ENCODE measurements at regions not wholly inside any gene's neighbourhood (a gene's known extent, or its start where the extent isn't known, plus 50 kb on each side); places are given as distances from the start of the nearest gene placed in this dataset.
"Not testable (repeated sequence)": the region's sequence is repeated elsewhere in the genome, so short reads cannot be mapped to it uniquely, and the experiment has no call there.

DNA sequence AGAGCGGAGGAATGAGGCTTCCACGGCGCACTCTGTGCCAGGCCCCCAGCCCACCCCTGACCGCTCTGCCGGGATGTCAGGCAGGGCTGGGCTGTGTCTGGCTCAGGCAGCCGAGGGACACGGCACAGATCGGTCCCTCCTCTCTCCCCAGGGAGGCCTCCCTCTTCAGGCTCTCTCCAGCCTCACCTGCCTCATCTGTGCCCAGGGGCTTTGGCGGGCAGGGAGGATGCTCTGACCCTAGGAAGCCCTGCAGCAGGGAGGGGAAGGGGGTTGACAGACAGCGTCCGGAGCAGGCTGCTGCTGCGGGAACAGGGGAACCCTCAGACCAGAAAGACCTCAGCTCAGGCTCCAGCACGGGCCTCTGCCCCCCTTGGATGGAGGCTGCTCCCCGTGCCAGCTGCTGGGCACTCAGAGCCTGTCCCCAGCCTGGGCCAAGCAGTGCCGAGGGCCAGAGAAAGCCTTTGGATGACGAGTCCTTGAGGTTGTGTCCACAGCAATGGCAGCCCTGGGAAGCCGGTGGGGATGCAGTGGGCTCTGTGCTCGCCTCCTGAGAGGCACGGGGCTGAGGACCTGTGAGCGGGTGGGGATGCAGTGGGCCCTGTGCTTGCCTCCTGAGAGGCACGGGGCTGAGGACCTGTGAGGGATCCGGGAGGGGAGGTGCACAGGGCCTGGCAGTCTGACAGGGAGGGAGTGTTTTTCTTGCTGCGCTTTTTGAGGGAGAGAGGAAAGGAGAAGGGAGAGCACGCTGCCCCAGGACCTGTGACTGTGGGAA is 66.9 kb downstream of the FOXL3 start:
- no peak for DNase-seq (ENCODE audit: low read depth, low spot score)

DNA sequence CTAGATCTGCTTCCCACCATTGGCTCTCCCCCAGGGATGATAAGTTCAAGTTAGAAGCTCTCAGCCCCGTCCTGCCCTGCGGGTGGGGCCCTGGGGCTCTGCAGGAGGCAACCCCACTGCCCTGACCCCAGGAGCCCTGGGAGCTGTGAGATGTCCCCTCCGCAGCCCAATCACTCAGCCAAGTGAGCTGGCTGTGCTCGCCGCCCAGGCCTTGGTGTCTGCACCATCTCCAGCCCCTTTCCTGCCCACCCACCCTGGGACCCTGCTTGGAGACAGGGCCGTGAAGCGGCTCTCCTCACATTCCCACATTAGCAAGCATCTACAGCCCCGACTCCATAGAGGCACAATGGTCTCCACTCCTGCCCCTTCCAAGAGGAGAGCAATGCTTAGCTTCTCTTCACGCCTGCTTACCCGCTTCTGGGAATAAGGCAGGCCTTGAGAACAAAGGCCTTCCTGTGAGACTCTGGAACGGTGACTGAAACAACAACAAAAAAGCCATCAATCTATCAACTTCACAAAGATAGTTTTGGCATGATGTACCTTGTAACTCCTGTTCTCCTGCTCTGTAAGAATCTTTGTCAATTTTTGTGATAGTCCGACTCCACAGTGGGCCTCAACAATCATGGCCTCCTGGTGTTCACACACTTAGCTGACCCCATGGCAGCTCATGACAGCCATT is 67.7 kb downstream of the FOXL3 start:
- no peak for DNase-seq (ENCODE audit: low read depth, low spot score)

DNA sequence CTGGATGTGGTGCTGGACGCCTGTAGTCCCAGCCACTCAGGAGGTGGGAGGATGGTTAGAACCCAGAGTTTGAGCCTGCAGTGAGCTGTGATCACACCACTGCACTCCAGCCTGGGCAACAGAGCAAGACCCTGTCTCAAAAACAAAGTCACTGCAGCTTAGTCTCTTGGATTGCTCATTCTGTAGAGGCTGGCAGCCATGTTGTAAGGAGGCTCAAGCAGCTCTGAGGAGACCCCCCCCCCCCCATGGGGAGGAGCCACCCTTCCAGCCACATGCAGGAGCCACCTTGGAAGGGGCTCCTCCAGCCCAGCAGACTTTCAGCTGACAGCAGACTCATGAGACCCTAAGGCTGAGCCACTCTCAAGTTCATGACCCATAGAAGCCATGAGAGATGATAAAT is 68.4 kb downstream of the FOXL3 start:
- no peak for DNase-seq (ENCODE audit: low read depth, low spot score)

DNA sequence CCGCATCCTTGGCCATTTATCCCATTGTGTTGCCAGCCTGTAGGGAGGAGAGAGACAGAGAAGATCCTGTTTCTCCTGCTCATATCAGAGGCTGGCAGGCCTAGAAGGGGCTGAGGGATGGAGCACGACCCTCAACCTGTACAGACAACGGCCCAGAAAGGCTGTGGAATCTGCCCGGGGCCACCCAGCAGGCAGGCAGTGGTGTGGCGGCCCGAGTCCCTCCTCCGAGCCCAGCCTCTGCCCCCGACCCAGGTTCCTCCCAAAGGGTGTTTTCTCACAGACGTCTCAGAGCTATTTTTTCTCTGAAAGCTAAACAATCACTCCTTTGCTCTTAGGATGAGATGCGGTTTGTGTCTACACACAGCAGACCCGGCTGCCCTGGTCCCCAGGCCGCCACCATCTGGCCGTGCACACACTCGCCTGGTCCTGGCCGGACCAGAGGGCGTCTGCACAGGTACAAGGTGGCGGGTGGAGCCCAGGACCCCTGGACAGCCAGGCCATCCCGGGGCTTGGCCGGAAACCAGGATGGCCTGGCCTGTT is 69.3 kb downstream of the FOXL3 start:
- DNase-seq (ENCODE audit: low read depth, low spot score) = no peak

DNA sequence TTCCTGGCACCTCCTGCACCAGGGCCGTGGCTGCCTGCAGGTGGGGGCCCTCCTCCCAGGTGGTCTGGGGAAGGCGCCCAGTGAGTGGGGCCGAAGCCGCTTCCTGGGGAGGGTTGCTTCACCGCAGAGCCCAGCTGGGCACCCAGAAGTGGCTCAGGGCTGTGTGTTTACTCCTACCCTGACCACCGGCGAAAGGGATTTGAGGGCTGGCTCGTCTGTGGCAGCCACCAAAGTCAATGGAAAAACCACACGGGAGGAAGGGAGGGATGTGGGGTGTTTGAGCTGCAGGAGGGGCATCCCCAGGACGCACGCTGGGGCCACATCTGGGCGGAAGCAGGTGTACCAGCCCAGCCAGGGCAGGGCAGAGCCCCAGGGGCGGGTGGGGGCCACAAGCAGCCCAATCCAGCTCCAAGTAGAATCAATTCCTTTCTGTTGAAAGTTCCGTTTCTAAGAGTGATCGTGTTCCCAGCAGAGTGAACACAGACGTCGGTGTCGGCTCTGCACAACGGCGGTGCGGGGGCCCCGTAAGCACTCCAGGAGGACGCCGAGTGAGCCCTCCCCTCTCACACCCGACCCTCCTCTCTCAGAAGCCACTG is 69.9 kb downstream of the FOXL3 start:
- DNase-seq (ENCODE audit: low read depth, low spot score) = no peak

DNA sequence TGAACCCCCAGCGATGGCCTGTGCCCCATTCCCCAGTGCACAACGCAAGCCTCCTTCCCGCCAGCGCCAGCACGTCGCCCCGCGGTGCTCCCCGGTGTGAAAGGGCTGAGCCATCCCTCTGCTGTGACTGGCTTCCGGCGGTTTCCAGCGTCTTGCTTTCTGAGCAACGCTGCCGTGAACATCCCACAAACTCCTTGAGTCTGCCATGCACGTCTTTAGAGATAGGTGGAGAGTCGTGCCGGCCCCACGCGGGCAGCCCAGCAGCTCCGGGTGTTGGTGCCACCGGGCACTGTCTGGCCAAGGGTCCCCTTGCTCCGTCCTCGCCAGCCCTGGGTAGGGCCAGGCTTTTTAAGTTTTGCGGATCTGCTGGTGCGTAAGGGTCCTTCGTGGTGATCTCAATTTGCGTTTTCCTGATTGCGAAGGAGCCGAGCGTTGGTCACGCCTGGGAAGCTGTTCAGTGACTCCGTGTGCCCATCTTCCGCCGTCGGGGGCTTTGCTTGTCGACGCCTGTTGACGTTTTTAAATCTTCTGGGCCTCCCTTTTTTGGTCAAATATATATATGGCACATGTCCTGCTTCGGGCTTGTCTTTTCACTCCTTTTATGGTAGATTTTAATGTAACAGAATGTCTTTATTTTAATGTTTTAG is 70.6 kb downstream of the FOXL3 start:
- DNase-seq (ENCODE audit: low read depth, low spot score) = no peak

DNA sequence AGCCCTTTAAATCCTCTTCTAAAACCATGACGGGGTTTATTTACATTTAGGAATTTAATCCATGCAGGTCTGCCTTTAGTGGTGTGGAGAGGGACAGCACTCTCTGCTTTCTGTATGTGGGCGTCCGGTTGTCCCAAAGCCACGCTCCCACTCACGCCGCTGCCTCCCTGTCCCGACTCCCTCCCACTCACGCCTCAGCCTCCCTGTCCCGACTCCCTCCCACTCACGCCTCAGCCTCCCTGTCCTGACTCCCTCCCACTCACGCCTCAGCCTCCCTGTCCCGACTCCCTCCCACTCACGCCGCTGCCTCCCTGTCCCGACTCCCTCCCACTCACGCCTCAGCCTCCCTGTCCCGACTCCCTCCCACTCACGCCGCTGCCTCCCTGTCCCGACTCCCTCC is 71.2 kb downstream of the FOXL3 start:
- DNase-seq (ENCODE audit: low read depth, low spot score) = not testable (repeated sequence)

DNA sequence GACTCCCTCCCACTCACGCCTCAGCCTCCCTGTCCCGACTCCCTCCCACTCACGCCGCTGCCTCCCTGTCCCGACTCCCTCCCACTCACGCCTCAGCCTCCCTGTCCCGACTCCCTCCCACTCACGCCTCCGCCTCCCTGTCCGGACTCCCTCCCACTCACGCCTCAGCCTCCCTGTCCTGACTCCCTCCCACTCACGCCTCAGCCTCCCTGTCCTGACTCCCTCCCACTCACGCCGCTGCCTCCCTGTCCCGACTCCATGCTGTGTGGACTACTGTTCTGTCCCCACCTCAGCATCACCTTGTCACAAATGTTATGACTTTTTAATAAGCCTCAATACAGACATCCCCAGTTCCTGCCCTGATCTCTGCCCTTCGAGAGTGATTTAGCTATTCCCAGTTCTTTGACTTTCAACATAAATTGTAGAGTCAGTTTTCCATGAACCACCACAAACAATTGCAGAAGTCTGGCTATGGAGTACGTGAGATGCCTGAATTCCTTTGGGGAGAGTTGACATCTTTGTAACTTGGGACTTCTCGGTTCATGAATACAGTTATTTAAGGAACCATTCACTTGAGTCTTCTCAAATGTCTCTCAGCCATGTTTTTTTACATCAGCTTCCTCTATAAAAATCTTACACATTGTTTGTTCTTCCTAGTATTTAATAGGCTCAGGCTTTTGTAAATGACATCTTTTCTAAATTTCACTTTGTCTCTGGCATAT is 71.9 kb downstream of the FOXL3 start:
- DNase-seq (ENCODE audit: low read depth, low spot score) = no peak

DNA sequence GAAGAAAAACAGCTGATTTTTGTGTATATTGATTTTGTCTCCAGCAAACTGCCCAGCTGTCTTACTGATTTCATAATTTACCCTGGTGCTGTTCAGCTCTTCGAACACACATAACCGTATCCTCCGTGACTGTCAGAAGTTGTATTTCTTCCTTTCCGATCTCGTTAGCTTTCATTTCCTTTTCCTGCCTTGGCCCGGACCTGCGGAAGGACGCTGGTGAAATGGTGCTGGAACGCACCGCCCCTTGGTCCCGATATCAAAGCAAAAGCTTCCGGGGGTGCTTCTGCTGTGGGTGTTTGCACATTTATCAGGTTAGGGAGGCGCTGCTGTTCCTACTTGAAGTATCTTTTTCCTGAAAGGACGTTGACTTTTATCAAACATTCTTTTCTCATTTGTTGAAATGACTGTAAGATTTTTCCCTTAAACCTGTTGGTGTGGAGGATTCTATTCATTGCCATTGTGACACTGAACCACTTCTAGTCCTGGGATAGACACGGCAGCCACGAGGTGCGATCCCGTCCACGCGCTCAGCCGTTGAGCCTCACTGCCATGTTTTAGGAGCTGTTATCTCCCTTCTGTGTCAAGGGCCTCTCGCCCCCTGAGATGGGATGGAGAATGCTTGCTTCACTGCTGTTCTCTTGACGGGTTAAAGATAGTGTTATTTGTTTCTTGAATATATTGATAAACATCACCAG is 72.6 kb downstream of the FOXL3 start:
- DNase-seq (ENCODE audit: low read depth, low spot score) = no peak

DNA sequence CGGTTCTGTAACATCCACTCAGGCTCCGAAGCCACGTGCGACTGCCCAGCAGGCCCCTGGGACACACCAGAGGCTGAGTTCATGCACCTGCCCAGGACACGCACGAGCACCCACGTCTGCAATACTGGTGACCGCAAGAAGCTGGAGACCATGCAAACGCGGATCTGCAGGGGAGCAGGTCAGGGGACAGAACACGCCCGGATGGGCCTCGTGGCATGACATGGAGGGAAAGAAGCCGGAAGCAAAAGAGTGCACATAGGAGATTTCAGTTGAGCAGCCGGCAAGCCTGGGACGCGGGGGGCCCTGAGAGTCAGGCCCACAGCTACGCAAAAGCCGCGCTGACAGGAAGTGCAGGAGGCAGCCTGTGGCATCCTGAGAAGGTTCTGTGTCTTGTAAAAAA is 73.7 kb downstream of the FOXL3 start:
- no peak for DNase-seq (ENCODE audit: low read depth, low spot score)

DNA sequence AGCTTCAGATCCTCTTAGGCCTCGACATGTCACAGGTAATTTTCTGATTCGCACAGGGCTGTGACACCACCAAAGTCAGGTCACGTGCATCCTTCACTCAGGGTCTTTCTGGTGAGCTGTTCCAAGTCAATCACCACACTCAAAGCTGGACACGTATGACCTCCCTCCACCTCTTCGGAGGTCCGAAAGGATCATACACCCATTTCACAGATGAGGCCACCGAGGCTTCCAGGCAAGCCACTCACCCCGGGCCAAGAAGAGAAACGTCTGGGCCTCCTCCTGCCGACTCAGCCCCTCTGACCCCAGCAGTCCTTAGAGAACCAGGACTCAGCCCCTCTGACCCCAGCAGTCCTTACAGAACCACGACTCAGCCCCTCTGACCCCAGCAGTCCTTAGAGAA is 74.6 kb downstream of the FOXL3 start:
- no peak for DNase-seq (ENCODE audit: low read depth, low spot score)

DNA sequence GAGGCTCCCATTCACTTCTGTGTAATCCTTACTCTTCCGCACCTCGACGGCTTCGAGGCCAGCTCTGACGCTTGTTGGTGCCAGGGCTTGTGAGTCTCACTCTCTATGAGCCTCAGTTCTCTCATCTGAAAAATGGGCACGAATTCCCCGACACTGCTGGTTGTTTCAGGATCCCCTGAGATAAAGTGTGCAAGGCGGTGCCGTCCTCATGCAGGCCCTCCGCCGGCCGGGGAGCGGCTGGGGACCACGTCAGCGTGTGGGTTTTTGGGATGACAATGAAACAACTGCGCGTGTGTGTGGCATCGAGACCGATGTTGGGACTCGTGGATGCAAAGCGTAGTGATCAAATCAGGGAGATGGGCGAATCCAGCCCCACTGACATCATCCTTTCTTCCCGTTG is 75.6 kb downstream of the FOXL3 start:
- DNase-seq (ENCODE audit: low read depth, low spot score) = no peak

DNA sequence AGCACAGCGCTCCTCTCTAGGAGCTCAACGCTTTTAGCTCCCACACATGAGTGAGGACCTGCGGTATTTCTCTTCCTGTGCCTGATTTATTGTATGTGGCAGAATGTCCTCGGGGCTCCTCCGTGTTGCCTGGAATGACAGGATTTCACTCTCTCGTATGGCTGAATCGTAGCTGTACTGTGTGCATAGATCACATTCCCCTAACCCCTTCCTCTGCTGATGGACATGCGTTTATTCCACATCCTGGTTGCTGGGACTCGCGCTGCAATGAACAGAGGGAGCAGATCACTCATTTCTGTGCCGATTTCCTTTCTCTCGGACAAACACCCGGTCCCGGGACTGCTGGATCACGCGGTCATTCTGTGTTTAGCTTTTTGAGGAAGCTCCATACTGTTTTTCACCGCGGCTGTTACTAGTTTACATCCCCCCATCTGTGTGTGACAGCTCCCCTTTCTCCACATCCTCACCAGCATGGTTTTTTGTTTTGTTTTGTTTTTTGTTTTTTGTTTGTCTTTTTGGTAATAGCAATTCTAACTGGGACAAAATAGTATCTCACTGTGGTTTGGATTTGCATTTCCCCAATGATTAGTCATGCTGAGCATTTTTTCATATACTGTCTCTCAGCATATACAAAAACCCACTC is 76.3 kb downstream of the FOXL3 start:
- DNase-seq (ENCODE audit: low read depth, low spot score) = no peak

DNA sequence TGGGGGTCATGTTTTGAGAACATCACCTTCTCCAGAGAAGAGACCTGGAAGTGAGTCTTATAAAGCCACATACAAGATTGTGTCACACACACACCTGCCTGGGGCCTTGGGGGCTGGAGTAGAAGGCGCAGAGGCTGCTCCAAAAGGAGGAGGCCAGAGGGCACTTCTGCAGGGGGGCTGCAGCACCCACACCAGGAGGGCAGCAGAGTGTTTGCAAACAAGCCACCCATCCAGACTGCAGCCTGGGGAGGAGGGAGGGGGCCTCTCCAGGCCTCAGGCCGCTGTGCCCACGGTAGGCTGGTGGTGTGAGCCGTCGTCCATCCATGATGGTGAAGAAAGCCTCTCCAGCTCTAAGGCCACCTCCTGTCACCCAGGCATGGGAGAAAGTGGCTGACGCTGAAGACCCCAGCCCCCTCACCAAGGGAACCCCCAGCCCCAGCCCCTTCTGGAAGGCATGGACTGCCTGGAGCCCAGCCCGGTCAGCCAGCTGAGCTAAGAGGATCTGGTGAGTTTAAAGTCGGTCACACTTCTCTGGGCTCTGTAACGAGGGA is 77.5 kb downstream of the FOXL3 start:
- no peak for DNase-seq (ENCODE audit: low read depth, low spot score)

DNA sequence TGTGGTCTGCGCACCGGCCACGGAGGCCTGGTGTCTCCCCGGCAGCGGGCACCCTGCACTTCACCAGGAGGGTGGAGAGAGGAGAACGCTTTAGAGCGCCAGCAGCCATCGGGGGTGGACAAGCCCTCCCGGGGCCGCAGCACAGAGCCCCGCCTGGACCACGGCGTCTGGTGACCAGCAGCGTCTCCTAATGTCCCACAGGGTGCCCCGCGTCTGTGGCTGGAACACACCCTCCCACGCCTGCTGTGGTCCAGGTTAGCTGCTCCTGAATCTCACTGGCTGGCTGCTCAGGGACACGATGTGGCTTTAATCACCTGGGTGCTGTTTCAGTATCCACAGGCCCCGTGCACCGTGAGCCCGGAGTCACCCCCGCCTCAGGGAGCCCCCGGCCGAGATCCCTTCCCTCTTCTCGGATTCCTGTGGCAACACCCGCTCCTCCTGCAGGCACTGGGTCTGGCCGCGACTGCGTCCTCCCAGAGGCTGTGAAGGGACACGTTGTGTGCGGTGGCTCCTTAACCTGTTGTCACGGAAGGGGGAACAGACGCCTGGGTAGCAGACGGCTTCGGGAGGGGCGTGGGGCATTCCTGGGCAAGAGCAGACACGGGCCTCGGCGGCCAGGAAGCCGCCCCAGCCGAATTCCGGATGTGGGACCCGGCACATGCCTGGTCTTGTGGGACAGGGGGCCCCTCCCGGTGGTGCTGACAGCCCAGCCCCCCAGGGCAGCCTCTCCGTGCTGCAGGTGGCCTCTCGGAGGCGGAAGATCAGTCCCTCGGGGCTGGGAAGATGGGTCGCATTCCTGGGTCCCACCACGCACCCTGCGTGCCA is 78.9 kb downstream of the FOXL3 start:
- no peak for DNase-seq (ENCODE audit: low read depth, low spot score)

DNA sequence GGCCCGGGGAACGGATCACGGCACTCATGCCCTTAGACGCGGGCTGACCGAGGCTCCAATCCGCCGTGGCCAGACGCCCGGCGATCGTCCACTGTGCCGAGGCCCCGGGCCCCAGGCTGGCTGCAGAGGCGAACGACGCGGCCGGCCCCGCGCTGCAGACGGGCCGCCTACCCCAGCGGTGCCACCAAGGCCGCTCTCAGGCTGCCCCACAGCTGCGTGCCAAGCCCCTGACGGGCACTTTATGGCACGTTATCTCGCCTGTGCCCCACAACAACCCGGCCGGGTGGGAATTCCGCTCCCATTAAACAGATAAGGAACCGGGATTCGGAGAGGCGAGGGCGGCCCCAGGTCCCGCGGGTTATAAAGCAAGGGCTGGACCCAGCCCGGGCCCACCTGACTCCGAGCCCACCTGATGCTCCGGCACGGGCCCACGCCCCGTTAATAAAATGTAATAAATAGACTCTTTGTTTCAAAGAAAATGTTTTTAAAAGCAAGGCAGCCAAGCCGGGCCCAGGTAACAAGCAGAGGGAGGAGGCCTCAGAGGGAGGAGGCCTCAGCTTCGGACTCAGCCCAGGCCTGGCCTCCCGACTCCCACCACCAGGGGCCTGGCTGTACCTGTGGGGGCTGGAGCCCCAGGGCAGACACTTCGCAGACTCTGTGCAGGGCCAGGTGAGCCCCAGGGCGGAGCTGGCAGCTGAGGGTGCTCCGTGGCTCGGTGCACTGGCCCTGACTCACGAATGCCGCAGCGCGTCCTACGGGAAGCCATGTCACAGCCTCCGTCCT is 79.7 kb downstream of the FOXL3 start:
- DNase-seq (ENCODE audit: low read depth, low spot score) = no peak

DNA sequence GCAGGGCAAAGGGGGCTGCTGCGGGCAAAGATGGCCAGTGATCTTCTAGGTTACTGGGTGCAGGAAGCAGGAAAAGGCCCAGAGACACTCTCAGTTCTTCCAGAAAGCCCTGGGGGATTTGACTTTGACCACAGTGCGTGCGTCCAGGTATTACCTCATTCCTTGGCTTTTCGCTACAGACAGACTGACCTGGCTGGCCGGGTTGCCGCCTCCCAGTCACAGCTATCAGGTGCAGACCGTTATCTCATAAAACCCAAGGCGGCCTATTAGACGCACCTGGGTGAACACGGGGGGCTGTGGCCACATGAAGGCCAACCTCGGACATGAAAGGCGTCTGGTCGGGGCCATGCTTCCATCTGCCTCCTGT is 80.3 kb downstream of the FOXL3 start:
- DNase-seq (ENCODE audit: low read depth, low spot score) = no peak

DNA sequence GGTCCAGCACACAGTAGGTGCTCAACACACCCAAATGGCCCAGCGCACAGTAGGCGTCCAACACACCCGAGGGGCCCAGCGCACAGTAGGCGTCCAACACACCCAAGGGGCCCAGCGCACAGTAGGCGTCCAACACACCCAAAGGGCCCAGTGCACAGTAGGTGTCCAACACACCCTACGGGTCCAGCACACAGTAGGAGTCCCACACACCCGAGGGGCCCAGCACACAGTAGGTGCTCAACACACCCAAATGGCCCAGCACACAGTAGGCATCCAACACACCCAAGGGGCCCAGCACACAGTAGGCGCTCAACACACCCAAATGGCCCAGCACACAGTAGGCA is 80.8 kb downstream of the FOXL3 start:
- no peak for DNase-seq (ENCODE audit: low read depth, low spot score)
